ENCODE measurements at regions not wholly inside any gene's neighbourhood (a gene's known extent, or its start where the extent isn't known, plus 50 kb on each side); places are given as distances from the start of the nearest gene placed in this dataset.

- TF ChIP-seq CTCF (IDR thresholded peaks at IDR 0.05; ENCODE audit: borderline replicate concordance, extremely low read depth, low read length, poor library complexity, severe bottlenecking) (no peak), EZH2 (IDR thresholded peaks at IDR 0.05; ENCODE audit: borderline replicate concordance, low read depth, low read length, severe bottlenecking) (no peak)
Measured at GRCh38 chr11:92475316-92475715, 250.7 kb downstream of the FAT3 start.
